PC-9 (cell line): ENCODE measurements at regions not wholly inside any gene's neighbourhood (a gene's known extent, or its start where the extent isn't known, plus 50 kb on each side); places are given as distances from the start of the nearest gene placed in this dataset.

ENCODE experiments used
- BruUV-seq: library from RNA; stranded (reverse); fragments of 400-500 nt; replicated peaks from 2 replicates; lab custom pipeline; 2021; lab: Mats Ljungman, UMichigan
- CTCF ChIA-PET: fragments of 300-600 bp; sonication (Branson Sonifier 250); formaldehyde crosslinking; loops from one replicate; lab custom pipeline; 2022; ENCODE audit warnings: antibody characterized with exemption; lab: Charles Lee
- POLR2A ChIA-PET: fragments of 300-600 bp; sonication (Branson Sonifier 250); formaldehyde crosslinking; loops from one replicate; lab custom pipeline; 2022; ENCODE audit warnings: antibody characterized with exemption; ENCODE audit not compliant: unreplicated experiment; lab: Charles Lee
- DNase-seq, 2 experiments: peaks; one replicate each; pipeline versions ENCODE4 v3.0.0 to v3.0.0-alpha.2; 2015 to 2022; ENCODE audit warnings: mixed read lengths in 1 of 2
- H2AFZ ChIP-seq: fragments of 200-600 bp; sonication (generic); 2 replicates; pipeline ENCODE4 v1.8.1; 2017; ENCODE audit warnings: antibody characterized with exemption
- H3F3A ChIP-seq: fragments of 200-600 bp; sonication (generic); 2 replicates; pipeline ENCODE4 v1.8.1; 2017; ENCODE audit warnings: antibody characterized with exemption, mild to moderate bottlenecking, low read depth; ENCODE audit not compliant: insufficient read depth
- H3K27ac ChIP-seq: fragments of 200-600 bp; sonication (generic); 2 replicates; pipeline ENCODE4 v1.6.1; 2016; ENCODE audit warnings: mixed run types
- H3K27me3 ChIP-seq: fragments of 200-600 bp; sonication (generic); 2 replicates; pipeline ENCODE4 v1.6.1; 2016; ENCODE audit warnings: low read depth, mixed run types; ENCODE audit not compliant: insufficient read depth
- H3K36me3 ChIP-seq: fragments of 200-600 bp; sonication (generic); 2 replicates; pipeline ENCODE4 v1.6.1; 2016; ENCODE audit warnings: low read depth, mixed run types
- H3K4me1 ChIP-seq: fragments of 200-600 bp; sonication (generic); replicated peaks from 2 replicates; pipeline ENCODE4 v1.6.1; 2016; ENCODE audit warnings: mixed run types; ENCODE audit not compliant: insufficient read depth
- H3K4me2 ChIP-seq: fragments of 200-600 bp; sonication (generic); 2 replicates; pipeline ENCODE4 v1.6.1; 2017; ENCODE audit warnings: mixed run types
- H3K4me3 ChIP-seq: fragments of 200-600 bp; sonication (generic); 2 replicates; pipeline ENCODE4 v1.6.1; 2016; ENCODE audit warnings: mixed run types
- H3K79me2 ChIP-seq: fragments of 200-600 bp; sonication (generic); 2 replicates; pipeline ENCODE4 v1.6.1; 2017; ENCODE audit warnings: low read depth, mixed run types
- H3K9me2 ChIP-seq: fragments of 200-600 bp; sonication (generic); 2 replicates; pipeline ENCODE4 v1.8.1; 2017; ENCODE audit warnings: mild to moderate bottlenecking; ENCODE audit not compliant: insufficient read depth
- H3K9me3 ChIP-seq: fragments of 200-600 bp; sonication (generic); 2 replicates; pipeline ENCODE4 v1.8.1; 2016; ENCODE audit warnings: low read depth; ENCODE audit not compliant: insufficient read depth
- H4K20me1 ChIP-seq: fragments of 200-600 bp; sonication (generic); 2 replicates; pipeline ENCODE4 v1.8.1; 2017; ENCODE audit not compliant: insufficient read depth
- EZH2 ChIP-seq: fragments of 200-600 bp; sonication (generic); IDR thresholded peaks from 2 replicates; pipeline ENCODE4 v1.8.0; 2017; ENCODE audit warnings: antibody characterized with exemption, low read depth
- intact Hi-C: fragments of 100-400 bp; cut with micrococcal nuclease; formaldehyde crosslinking; loops from one replicate; pipeline ENCODE4 v1.10.0; 2022; ENCODE audit not compliant: unreplicated experiment
- TF ChIP-seq, protein P1 (sequence below): fragments of 200-600 bp; sonication (generic); conservative IDR thresholded peaks from 2 replicates; pipeline ENCODE4 v1.6.1; 2017; ENCODE audit warnings: mixed run types, antibody characterized with exemption, mild to moderate bottlenecking, moderate library complexity

DNA sequence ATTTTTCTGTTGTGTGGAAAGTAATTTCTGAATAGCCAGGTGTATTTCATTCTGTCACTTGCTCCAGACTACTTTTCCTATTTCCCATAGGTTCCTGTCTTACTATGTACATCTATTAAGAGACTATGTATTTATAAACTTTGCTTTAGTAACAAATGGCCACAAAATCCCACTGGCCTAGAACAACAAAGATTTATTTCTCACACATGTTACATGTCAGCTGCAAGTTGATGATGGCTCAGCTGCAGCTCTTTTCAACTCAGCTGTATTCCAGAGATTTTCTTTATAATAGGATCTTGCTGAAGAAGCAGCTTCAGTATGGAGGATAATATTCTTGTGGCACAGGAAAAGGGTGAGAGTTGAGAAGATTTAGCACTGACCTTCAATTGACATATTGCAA is 539.6 kb upstream of the LRRC4C start:
- Histone ChIP-seq H3K4me2 (no peak overlapping the region), H3K4me3 (no peak overlapping the region), H3K9me3 (no peaks in the 10 kb centered on the region), H3K27ac (no peak overlapping the region), H4K20me1 (no peaks in the 10 kb centered on the region), H3K27me3 (no peaks in the 10 kb centered on the region), H3K4me1 (no peaks in the 10 kb centered on the region), H3K79me2 (no peaks in the 10 kb centered on the region), H3F3A (no peaks in the 10 kb centered on the region), H3K9me2 (no peaks in the 10 kb centered on the region), H3K36me3 (no peaks in the 10 kb centered on the region), H2AFZ (no peak overlapping the region)
- no TSS peak for BruUV-seq
- no peak for DNase-seq
- POLR2A ChIA-PET, result no interaction called here
- intact Hi-C loops, result no loop called here
- no peak for TF ChIP-seq EZH2
- TF ChIP-seq, protein P1, sequence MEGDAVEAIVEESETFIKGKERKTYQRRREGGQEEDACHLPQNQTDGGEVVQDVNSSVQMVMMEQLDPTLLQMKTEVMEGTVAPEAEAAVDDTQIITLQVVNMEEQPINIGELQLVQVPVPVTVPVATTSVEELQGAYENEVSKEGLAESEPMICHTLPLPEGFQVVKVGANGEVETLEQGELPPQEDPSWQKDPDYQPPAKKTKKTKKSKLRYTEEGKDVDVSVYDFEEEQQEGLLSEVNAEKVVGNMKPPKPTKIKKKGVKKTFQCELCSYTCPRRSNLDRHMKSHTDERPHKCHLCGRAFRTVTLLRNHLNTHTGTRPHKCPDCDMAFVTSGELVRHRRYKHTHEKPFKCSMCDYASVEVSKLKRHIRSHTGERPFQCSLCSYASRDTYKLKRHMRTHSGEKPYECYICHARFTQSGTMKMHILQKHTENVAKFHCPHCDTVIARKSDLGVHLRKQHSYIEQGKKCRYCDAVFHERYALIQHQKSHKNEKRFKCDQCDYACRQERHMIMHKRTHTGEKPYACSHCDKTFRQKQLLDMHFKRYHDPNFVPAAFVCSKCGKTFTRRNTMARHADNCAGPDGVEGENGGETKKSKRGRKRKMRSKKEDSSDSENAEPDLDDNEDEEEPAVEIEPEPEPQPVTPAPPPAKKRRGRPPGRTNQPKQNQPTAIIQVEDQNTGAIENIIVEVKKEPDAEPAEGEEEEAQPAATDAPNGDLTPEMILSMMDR, result no peak
- CTCF ChIA-PET, result no interaction called here

DNA sequence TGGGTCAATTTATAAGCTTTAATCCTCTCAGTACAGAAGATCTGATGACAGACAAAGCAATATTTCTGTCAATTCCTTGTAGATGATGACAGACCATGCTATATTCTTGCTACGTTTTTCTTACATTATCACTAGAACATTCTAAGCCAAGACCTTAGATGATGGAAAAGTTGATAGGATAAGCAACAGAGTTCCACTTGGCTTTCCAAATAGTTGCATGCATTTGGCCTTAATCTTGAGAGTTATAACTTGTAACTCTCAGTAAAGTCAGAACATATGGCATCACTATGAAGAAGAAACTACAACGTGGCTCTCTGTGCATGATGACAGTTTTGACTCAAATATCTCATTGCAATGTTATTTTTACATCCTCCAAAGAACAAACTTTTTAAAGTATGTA is 544.3 kb upstream of the LRRC4C start:
- no peak for DNase-seq
- intact Hi-C loops, result no loop called here
- TF ChIP-seq EZH2, result no peak
- TF ChIP-seq, protein P1, result no peak
- no peak overlapping the region for H3K4me3 ChIP-seq
- no peaks in the 10 kb centered on the region for H3K4me1 ChIP-seq
- H3K27me3 ChIP-seq, result no peaks in the 10 kb centered on the region
- ChIA-PET POLR2A (no interaction called here), CTCF (no interaction called here)
- no peaks in the 10 kb centered on the region for H3K79me2 ChIP-seq
- no TSS peak for BruUV-seq
- no peak overlapping the region for H3K27ac ChIP-seq
- H3K9me2 ChIP-seq, result no peaks in the 10 kb centered on the region; the same call in 1 of the 2 replicates
- H2AFZ ChIP-seq, result no peak overlapping the region
- H3F3A ChIP-seq, result no peaks in the 10 kb centered on the region
- no peak overlapping the region for H3K4me2 ChIP-seq
- no peaks in the 10 kb centered on the region for H4K20me1 ChIP-seq
- H3K9me3 ChIP-seq, result no peaks in the 10 kb centered on the region
- H3K36me3 ChIP-seq, result no peaks in the 10 kb centered on the region

DNA sequence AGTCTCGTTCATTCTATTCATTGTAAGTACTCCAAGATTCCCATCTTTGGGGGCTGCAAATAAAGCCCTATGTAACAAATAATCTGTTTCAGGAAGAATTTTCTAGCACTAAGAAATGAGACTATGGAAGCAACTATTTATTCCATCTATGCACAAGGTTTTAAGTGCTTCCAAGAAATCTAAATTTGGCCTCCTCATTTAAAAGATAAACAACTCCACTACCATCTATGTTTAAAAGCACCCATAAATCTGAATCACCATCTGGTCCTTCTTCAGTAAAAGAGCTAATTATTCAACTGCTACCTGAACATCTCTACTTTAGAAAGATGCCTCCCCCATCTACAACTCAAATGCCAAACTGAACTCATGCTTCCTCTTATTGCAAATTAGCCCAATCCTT is 547.3 kb upstream of the LRRC4C start:
- Histone ChIP-seq H3K4me3 (no peak overlapping the region), H3K79me2 (no peaks in the 10 kb centered on the region), H3K27me3 (no peaks in the 10 kb centered on the region), H4K20me1 (no peaks in the 10 kb centered on the region), H3K36me3 (no peaks in the 10 kb centered on the region), H3F3A (no peaks in the 10 kb centered on the region), H3K9me3 (no peaks in the 10 kb centered on the region), H3K9me2 (no peaks in the 10 kb centered on the region; the same call in 1 of the 2 replicates), H3K4me2 (no peak overlapping the region), H2AFZ (no peak overlapping the region), H3K4me1 (no peaks in the 10 kb centered on the region), H3K27ac (no peak overlapping the region)
- DNase-seq, result no peak
- no peak for TF ChIP-seq EZH2
- TF ChIP-seq, protein P1, result no peak
- intact Hi-C loops, result no loop called here
- no TSS peak for BruUV-seq
- POLR2A ChIA-PET, result no interaction called here
- CTCF ChIA-PET, result no interaction called here
